SH-SY5Y (cell line): ENCODE measurements at regions not wholly inside any gene's neighbourhood (a gene's known extent, or its start where the extent isn't known, plus 50 kb on each side); places are given as distances from the start of the nearest gene placed in this dataset.
A peak's percentile ranks its signal among the peaks of the same experiment; 100 is the strongest.

Source experiments
- GATA2 ChIP-seq: IDR thresholded peaks from 2 replicates; pipeline ENCODE4 v1.6.1; 2011; ENCODE audit warnings: mild to moderate bottlenecking, low read depth, low read length
- GATA3 ChIP-seq: IDR thresholded peaks from 2 replicates; pipeline ENCODE4 v1.6.1; 2011; ENCODE audit warnings: low read depth, mild to moderate bottlenecking, low read length, moderate library complexity

GRCh38 chr11:21866781-21867180, 326.1 kb upstream of the ANO5 start:
- TF ChIP-seq GATA2 (no peak), GATA3 (no peak)

- TF ChIP-seq GATA2, result no peak
- TF ChIP-seq GATA3, result no peak
These were observed 315.7 kb upstream of the ANO5 start for GRCh38 chr11:21877151-21877550.

GRCh38 chr11:21883354-21883753, 309.5 kb upstream of the ANO5 start:
- TF ChIP-seq GATA2 (no peak), GATA3 (no peak)

- TF ChIP-seq GATA3, result no peak
- no peak for TF ChIP-seq GATA2
These were observed 304.1 kb upstream of the ANO5 start for GRCh38 chr11:21888814-21889213.

GRCh38 chr11:21892736-21893564, 299.9 kb upstream of the ANO5 start:
- TF ChIP-seq GATA3, result no peak
- TF ChIP-seq GATA2, result no peak

GRCh38 chr11:21893565-21893867, 299.4 kb upstream of the ANO5 start:
- TF ChIP-seq GATA3, result no peak

GRCh38 chr11:21894492-21894891, 298.4 kb upstream of the ANO5 start:
- peak; percentile 93 for TF ChIP-seq GATA3
- peak; percentile 63 for TF ChIP-seq GATA2

- TF ChIP-seq GATA2, result no peak
- no peak for TF ChIP-seq GATA3
These were observed 297.2 kb upstream of the ANO5 start for GRCh38 chr11:21895686-21896085.

GRCh38 chr11:21896216-21896615, 296.7 kb upstream of the ANO5 start:
- TF ChIP-seq GATA3, result no peak
- TF ChIP-seq GATA2, result no peak

- TF ChIP-seq GATA2, result no peak
- TF ChIP-seq GATA3, result no peak
These were observed 295.9 kb upstream of the ANO5 start for GRCh38 chr11:21896746-21897602.

- TF ChIP-seq GATA3 (no peak), GATA2 (no peak)
These were observed 295.1 kb upstream of the ANO5 start for GRCh38 chr11:21897752-21898151.

- TF ChIP-seq GATA2 (no peak), GATA3 (no peak)
These were observed 284.7 kb upstream of the ANO5 start for GRCh38 chr11:21908211-21908610.

- no peak for TF ChIP-seq GATA3
- TF ChIP-seq GATA2, result no peak
These were observed 283.7 kb upstream of the ANO5 start for GRCh38 chr11:21909145-21909544.

- no peak for TF ChIP-seq GATA3
- no peak for TF ChIP-seq GATA2
These were observed 281.8 kb upstream of the ANO5 start for GRCh38 chr11:21911061-21911460.

- TF ChIP-seq GATA2, result no peak
- TF ChIP-seq GATA3, result no peak
These were observed 280.6 kb upstream of the ANO5 start for GRCh38 chr11:21912285-21912684.
